ENCODE measurements at regions not wholly inside any gene's neighbourhood (a gene's known extent, or its start where the extent isn't known, plus 50 kb on each side); places are given as distances from the start of the nearest gene placed in this dataset.

- TF ChIP-seq, protein P1, sequence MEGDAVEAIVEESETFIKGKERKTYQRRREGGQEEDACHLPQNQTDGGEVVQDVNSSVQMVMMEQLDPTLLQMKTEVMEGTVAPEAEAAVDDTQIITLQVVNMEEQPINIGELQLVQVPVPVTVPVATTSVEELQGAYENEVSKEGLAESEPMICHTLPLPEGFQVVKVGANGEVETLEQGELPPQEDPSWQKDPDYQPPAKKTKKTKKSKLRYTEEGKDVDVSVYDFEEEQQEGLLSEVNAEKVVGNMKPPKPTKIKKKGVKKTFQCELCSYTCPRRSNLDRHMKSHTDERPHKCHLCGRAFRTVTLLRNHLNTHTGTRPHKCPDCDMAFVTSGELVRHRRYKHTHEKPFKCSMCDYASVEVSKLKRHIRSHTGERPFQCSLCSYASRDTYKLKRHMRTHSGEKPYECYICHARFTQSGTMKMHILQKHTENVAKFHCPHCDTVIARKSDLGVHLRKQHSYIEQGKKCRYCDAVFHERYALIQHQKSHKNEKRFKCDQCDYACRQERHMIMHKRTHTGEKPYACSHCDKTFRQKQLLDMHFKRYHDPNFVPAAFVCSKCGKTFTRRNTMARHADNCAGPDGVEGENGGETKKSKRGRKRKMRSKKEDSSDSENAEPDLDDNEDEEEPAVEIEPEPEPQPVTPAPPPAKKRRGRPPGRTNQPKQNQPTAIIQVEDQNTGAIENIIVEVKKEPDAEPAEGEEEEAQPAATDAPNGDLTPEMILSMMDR (IDR thresholded peaks at IDR 0.05; ENCODE audit: unreplicated experiment) = no peak
- H3K27me3 Mint-ChIP-seq (ENCODE audit: unreplicated experiment) = no peaks in the 10 kb centered on the region
These were observed 935.1 kb upstream of the RAG2 start for GRCh38 chr11:37533087-37533486.

GRCh38 chr11:37532271-37532670, 934.2 kb upstream of the RAG2 start:
- H3K9me3 Mint-ChIP-seq (ENCODE audit: unreplicated experiment) = peaks cover 15% of the 10 kb centered on the region
- H3K27me3 Mint-ChIP-seq (ENCODE audit: unreplicated experiment) = no peaks in the 10 kb centered on the region
- H3K4me1 Mint-ChIP-seq (ENCODE audit: unreplicated experiment) = no peaks in the 10 kb centered on the region
- TF ChIP-seq, protein P1 (IDR thresholded peaks at IDR 0.05; ENCODE audit: unreplicated experiment) = no peak
- H3K36me3 Mint-ChIP-seq (ENCODE audit: low read depth, unreplicated experiment) = no peaks in the 10 kb centered on the region
- no peak overlapping the region for H3K4me3 Mint-ChIP-seq (ENCODE audit: unreplicated experiment)
- no peak for DNase-seq (ENCODE audit: low spot score)
- no peak overlapping the region for H3K27ac Mint-ChIP-seq (ENCODE audit: unreplicated experiment)

More at GRCh38 chr11:37533087-37533486, 935.1 kb upstream of the RAG2 start:
- no peak overlapping the region for H3K27ac Mint-ChIP-seq (ENCODE audit: unreplicated experiment)
- no peak for DNase-seq (ENCODE audit: low spot score)
- H3K36me3 Mint-ChIP-seq (ENCODE audit: low read depth, unreplicated experiment) = no peaks in the 10 kb centered on the region
- no peaks in the 10 kb centered on the region for H3K4me1 Mint-ChIP-seq (ENCODE audit: unreplicated experiment)
- H3K4me3 Mint-ChIP-seq (ENCODE audit: unreplicated experiment) = no peak overlapping the region
- peaks cover 15% of the 10 kb centered on the region for H3K9me3 Mint-ChIP-seq (ENCODE audit: unreplicated experiment)

DNA sequence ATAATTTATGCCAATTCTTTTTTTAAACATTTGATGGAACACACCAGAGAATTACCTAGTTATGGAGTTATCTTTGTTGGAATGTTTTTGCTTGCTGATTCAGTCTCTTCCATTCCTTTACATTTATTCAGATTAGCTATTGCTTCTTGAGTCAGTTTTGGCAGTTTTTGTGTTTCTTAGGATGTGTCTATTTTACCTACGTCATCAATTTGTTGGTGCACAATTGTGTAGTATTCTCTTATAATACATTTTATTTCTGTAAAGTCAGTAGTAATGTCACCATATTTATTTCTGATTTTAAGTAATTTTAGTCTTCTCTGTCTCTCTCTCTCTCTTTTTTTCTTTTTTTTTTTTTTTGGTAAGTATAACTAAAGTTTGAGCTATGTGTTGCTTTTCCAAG, 929.5 kb upstream of the RAG2 start:
- Mint-ChIP-seq H3K27ac (ENCODE audit: unreplicated experiment) (no peak overlapping the region), H3K4me1 (ENCODE audit: unreplicated experiment) (no peaks in the 10 kb centered on the region), H3K9me3 (ENCODE audit: unreplicated experiment) (peaks cover 15% of the 10 kb centered on the region), H3K36me3 (ENCODE audit: low read depth, unreplicated experiment) (no peaks in the 10 kb centered on the region), H3K4me3 (ENCODE audit: unreplicated experiment) (no peak overlapping the region), H3K27me3 (ENCODE audit: unreplicated experiment) (no peaks in the 10 kb centered on the region)
- no peak for DNase-seq (ENCODE audit: low spot score)
- TF ChIP-seq, protein P1 (IDR thresholded peaks at IDR 0.05; ENCODE audit: unreplicated experiment) = no peak

DNA sequence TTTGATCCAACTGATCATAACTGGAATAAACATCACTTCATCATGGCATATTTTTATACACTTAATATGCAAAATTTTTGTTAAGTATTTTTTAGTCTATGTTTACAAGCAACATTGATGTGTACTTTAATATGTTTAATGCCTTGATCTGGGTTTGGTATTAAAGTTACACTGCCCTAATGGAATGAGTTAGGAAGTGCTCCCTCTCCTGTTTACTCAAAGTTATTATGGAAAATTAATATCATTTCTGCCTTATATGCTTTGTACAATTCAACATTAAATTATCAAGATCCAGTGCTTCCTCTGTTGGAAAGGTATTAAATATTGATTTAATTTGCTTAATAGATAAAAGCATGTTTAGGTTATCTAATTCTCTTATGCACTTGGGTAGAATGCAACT, 927.3 kb upstream of the RAG2 start:
- Mint-ChIP-seq H3K4me1 (ENCODE audit: unreplicated experiment) (no peaks in the 10 kb centered on the region), H3K36me3 (ENCODE audit: low read depth, unreplicated experiment) (no peaks in the 10 kb centered on the region), H3K27me3 (ENCODE audit: unreplicated experiment) (no peaks in the 10 kb centered on the region), H3K27ac (ENCODE audit: unreplicated experiment) (no peak overlapping the region), H3K4me3 (ENCODE audit: unreplicated experiment) (no peak overlapping the region), H3K9me3 (ENCODE audit: unreplicated experiment) (peaks cover 15% of the 10 kb centered on the region)
- TF ChIP-seq, protein P1 (IDR thresholded peaks at IDR 0.05; ENCODE audit: unreplicated experiment) = no peak
- no peak for DNase-seq (ENCODE audit: low spot score)

- TF ChIP-seq, protein P1 (IDR thresholded peaks at IDR 0.05; ENCODE audit: unreplicated experiment) = no peak
- H3K4me1 Mint-ChIP-seq (ENCODE audit: unreplicated experiment) = no peaks in the 10 kb centered on the region
- no peaks in the 10 kb centered on the region for H3K27me3 Mint-ChIP-seq (ENCODE audit: unreplicated experiment)
- no peak overlapping the region for H3K27ac Mint-ChIP-seq (ENCODE audit: unreplicated experiment)
- no peak overlapping the region for H3K4me3 Mint-ChIP-seq (ENCODE audit: unreplicated experiment)
- DNase-seq (ENCODE audit: low spot score) = no peak
- H3K36me3 Mint-ChIP-seq (ENCODE audit: low read depth, unreplicated experiment) = peaks cover 4% of the 10 kb centered on the region
- no peaks in the 10 kb centered on the region for H3K9me3 Mint-ChIP-seq (ENCODE audit: unreplicated experiment)
These were observed 921.7 kb upstream of the RAG2 start for GRCh38 chr11:37519781-37520180.
